ENCODE measurements at regions not wholly inside any gene's neighbourhood (a gene's known extent, or its start where the extent isn't known, plus 50 kb on each side); places are given as distances from the start of the nearest gene placed in this dataset.

DNA sequence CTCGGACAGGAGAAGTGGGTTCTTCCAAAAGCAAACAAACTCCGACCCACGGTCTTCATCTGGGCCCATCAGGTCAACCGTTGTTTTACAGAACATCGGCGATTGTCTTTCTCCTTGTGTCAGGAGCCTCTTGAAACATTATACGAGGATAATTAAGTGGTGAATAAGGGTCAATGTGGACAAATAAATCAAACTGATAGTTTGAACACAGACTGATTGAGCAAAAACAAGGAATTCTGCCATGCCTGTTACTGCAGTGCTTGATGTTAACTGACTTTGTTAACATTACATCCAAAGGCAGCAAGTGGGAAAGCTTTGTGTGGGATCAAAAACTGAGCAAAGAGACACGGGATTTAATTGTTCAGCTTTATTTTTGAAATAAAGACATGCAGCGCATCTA, 101.1 kb upstream of the IFNGR1 start:
- no peak for TF ChIP-seq POLR2A (IDR thresholded peaks at IDR 0.05)
- TF ChIP-seq, protein P1, sequence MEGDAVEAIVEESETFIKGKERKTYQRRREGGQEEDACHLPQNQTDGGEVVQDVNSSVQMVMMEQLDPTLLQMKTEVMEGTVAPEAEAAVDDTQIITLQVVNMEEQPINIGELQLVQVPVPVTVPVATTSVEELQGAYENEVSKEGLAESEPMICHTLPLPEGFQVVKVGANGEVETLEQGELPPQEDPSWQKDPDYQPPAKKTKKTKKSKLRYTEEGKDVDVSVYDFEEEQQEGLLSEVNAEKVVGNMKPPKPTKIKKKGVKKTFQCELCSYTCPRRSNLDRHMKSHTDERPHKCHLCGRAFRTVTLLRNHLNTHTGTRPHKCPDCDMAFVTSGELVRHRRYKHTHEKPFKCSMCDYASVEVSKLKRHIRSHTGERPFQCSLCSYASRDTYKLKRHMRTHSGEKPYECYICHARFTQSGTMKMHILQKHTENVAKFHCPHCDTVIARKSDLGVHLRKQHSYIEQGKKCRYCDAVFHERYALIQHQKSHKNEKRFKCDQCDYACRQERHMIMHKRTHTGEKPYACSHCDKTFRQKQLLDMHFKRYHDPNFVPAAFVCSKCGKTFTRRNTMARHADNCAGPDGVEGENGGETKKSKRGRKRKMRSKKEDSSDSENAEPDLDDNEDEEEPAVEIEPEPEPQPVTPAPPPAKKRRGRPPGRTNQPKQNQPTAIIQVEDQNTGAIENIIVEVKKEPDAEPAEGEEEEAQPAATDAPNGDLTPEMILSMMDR (IDR thresholded peaks at IDR 0.05): no peak
